ENCODE measurements at regions not wholly inside any gene's neighbourhood (a gene's known extent, or its start where the extent isn't known, plus 50 kb on each side); places are given as distances from the start of the nearest gene placed in this dataset.
"Not testable (repeated sequence)": the region's sequence is repeated elsewhere in the genome, so short reads cannot be mapped to it uniquely, and the experiment has no call there.

GRCh38 chr9:89670801-89671434 lies 66.1 kb downstream of the GADD45G start:
- DNase-seq (ENCODE audit: low spot score) (no peak), FAIRE-seq (peak; percentile 57)

- no peak for DNase-seq (ENCODE audit: low spot score)
- FAIRE-seq: no peak
These were observed 69.8 kb downstream of the GADD45G start for GRCh38 chr9:89674667-89675057.

- no peak for FAIRE-seq
- DNase-seq (ENCODE audit: low spot score): no peak
These were observed 70.4 kb downstream of the GADD45G start for GRCh38 chr9:89675058-89675742.

GRCh38 chr9:89676281-89676680 lies 71.5 kb downstream of the GADD45G start:
- DNase-seq (ENCODE audit: low spot score) (no peak), FAIRE-seq (no peak)

GRCh38 chr9:89677702-89678395 lies 73.0 kb downstream of the GADD45G start:
- DNase-seq (ENCODE audit: low spot score) (no peak), FAIRE-seq (no peak)

- no peak for DNase-seq (ENCODE audit: low spot score)
- no peak for FAIRE-seq
These were observed 73.7 kb downstream of the GADD45G start for GRCh38 chr9:89678396-89679015.

GRCh38 chr9:89679016-89679415 lies 74.2 kb downstream of the GADD45G start:
- no peak for DNase-seq (ENCODE audit: low spot score)
- FAIRE-seq: no peak

GRCh38 chr9:89679581-89679980 lies 74.8 kb downstream of the GADD45G start:
- no peak for FAIRE-seq
- DNase-seq (ENCODE audit: low spot score): no peak

- no peak for DNase-seq (ENCODE audit: low spot score)
- FAIRE-seq: no peak
These were observed 76.0 kb downstream of the GADD45G start for GRCh38 chr9:89680547-89681467.

- DNase-seq (ENCODE audit: low spot score); FAIRE-seq: not testable (repeated sequence)
These were observed 76.7 kb downstream of the GADD45G start for GRCh38 chr9:89681468-89681859.

- FAIRE-seq: no peak
- DNase-seq (ENCODE audit: low spot score): no peak
These were observed 78.8 kb downstream of the GADD45G start for GRCh38 chr9:89683626-89684025.

GRCh38 chr9:89684218-89684617 lies 79.4 kb downstream of the GADD45G start:
- FAIRE-seq (no peak), DNase-seq (ENCODE audit: low spot score) (no peak)

- no peak for FAIRE-seq
- DNase-seq (ENCODE audit: low spot score): no peak
These were observed 80.3 kb downstream of the GADD45G start for GRCh38 chr9:89684912-89685636.

- FAIRE-seq: no peak
These were observed 80.9 kb downstream of the GADD45G start for GRCh38 chr9:89685698-89686097.

GRCh38 chr9:89686126-89686525 lies 81.3 kb downstream of the GADD45G start:
- DNase-seq (ENCODE audit: low spot score) (no peak), FAIRE-seq (no peak)

More at GRCh38 chr9:89685698-89686097, 80.9 kb downstream of the GADD45G start:
- no peak for DNase-seq (ENCODE audit: low spot score)

- no peak for FAIRE-seq
- no peak for DNase-seq (ENCODE audit: low spot score)
These were observed 81.8 kb downstream of the GADD45G start for GRCh38 chr9:89686621-89687020.

GRCh38 chr9:89687188-89687587 lies 82.4 kb downstream of the GADD45G start:
- FAIRE-seq (no peak), DNase-seq (ENCODE audit: low spot score) (no peak)

- DNase-seq (ENCODE audit: low spot score) (no peak), FAIRE-seq (no peak)
These were observed 83.0 kb downstream of the GADD45G start for GRCh38 chr9:89687848-89688247.

GRCh38 chr9:89689321-89689720 lies 84.5 kb downstream of the GADD45G start:
- not testable (repeated sequence) for DNase-seq (ENCODE audit: low spot score); FAIRE-seq

GRCh38 chr9:89690334-89690912 lies 85.6 kb downstream of the GADD45G start:
- no peak for DNase-seq (ENCODE audit: low spot score)
- FAIRE-seq: no peak

Data from RCC 7860 (cell line).